GM12873 (cell line): ENCODE measurements at regions not wholly inside any gene's neighbourhood (a gene's known extent, or its start where the extent isn't known, plus 50 kb on each side); places are given as distances from the start of the nearest gene placed in this dataset.

ENCODE experiments used
- TF ChIP-seq, protein P1 (sequence below): IDR thresholded peaks from 2 replicates; pipeline ENCODE4 v1.5.1; 2012; ENCODE audit warnings: low read depth, mild to moderate bottlenecking, moderate library complexity, low read length, control low read depth; ENCODE audit not compliant: insufficient read depth; ENCODE audit errors: missing control alignments

DNA sequence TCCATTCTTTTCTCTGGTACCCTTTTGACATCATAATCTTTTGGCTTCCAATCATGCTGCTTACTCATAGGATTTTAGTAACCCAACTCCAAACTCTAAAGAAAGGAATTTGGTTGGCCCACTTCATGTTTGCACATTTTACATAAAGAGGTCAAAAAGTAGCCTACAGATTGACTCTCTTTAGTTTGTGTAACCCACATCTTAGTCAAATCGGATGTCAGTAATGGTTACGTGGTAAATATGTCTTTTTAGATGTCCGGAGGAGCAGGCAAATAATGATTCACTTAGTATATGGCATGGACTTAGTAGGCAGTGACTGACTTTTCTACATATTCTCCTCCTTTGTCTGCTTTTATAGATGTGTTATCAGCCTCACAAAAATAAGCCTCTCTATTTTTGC, 711.6 kb upstream of the FOXG1 start:
- TF ChIP-seq, protein P1, sequence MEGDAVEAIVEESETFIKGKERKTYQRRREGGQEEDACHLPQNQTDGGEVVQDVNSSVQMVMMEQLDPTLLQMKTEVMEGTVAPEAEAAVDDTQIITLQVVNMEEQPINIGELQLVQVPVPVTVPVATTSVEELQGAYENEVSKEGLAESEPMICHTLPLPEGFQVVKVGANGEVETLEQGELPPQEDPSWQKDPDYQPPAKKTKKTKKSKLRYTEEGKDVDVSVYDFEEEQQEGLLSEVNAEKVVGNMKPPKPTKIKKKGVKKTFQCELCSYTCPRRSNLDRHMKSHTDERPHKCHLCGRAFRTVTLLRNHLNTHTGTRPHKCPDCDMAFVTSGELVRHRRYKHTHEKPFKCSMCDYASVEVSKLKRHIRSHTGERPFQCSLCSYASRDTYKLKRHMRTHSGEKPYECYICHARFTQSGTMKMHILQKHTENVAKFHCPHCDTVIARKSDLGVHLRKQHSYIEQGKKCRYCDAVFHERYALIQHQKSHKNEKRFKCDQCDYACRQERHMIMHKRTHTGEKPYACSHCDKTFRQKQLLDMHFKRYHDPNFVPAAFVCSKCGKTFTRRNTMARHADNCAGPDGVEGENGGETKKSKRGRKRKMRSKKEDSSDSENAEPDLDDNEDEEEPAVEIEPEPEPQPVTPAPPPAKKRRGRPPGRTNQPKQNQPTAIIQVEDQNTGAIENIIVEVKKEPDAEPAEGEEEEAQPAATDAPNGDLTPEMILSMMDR, result no peak

DNA sequence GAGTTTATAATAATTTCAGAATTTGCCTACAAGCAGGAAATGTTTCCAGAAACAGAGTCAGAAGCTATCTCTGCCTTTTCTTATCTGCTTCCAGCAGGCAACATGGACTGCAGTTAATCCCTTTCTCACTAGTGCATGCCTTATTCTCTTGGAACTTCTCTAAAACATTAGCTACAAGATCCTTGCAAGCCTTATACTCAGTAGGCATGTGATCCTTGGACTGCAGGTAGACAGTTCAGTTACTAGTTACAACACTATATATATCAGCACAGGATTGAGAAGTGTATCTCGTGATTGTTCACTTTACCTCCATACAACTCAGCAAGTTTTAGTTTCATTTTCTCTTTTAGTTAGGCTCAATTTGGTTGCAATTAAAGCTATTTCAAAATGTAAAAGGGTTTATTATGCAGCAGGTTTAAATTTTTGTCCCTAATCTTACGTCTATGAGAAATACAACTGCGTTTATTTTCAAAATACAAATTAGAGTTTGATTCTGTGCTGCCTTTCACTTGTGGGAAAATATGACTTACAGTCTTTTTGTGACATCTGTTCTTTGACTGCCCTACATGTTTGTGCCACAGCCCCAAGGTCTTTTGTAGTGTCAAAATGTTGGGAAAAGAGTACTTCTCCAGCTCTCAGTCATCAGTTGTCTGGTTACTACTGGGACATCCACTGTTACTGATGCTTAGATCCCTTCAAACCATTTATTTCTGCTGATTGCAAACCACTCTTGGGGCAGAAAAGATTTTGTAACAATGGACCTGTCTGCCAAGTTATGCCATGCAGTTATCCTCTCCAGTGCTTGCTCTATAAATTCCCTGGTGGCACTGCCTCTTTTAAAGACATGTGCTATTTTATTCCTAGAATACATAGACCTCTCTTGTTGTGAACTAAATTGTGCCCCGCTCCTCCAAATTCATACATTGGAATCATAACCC, 709.0 kb upstream of the FOXG1 start:
- TF ChIP-seq, protein P1, result no peak

DNA sequence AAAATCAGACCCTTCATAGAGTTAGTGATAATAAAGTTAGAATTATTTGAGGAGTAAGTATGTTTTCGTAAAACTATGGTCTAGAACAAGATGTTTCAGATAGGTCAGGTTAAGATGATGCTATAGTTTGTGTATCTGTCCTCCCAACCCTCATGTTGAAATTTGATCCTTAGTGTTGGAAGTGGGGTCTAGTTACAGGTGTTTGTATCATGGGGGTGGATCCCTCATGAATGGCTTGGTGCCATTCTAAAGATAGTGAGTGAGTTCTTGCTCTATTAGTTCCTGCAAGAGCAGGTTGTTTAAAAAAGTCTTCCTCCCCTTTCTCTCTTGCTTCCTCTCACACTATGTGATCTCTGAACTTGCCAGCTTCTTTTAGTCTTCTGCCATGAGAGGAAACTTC, 707.3 kb upstream of the FOXG1 start:
- TF ChIP-seq, protein P1, result no peak

DNA sequence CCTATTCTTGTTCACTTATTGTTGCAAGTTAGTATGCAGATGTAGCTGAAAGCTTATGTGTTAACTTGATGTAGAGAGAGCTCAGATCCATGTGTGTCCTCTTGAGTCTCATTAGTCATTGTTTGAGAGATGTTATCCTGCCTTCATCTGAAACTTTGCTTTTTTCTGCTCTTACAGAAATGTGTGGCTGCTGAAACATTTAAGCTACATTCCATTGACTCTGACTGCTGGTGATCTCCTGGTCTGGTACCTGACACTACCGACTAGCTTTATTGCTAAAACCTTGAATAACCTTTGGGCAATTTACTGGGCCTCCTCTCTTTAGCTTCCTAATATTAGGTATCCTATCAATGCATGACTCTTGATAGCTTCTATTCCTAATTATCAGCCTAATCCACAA, 705.6 kb upstream of the FOXG1 start:
- TF ChIP-seq, protein P1, result no peak

DNA sequence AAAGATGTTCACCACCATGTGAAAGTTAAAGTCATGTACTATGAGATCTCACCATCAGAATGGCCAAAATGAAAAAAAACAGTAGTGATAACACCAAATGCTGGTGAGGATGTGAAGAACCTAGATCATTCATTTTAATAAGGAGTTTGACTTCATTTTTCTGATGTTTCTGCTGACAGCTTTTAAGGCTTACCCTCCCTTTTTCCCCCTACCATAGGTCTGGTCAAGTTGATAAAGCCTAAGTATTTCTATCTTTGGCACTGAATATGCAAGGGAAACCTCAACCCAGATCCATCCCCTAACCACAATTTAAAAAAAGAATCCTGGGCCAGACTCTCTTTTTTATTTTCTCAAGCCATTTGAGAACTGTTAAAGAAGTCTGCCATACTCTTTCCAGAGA, 689.6 kb upstream of the FOXG1 start:
- TF ChIP-seq, protein P1, result no peak

DNA sequence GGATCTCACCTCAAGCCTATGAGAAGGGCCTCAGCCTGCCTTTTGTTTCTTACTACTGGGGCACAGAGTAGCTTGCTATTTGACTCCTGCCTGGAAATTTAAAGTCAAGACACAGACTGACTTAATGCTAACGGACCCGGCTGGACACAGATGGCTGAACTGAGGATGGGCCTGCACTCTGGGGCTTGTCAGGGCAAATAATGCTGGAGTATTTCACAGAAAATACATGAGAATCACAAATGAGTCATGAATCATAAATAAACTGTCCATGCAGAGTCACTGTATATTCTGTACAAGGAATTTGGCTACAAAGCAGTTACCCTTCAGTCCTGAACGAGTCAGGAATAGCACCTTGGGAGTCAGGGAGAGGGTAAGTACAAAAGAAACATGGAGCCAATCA, 683.2 kb upstream of the FOXG1 start:
- TF ChIP-seq, protein P1, result no peak

DNA sequence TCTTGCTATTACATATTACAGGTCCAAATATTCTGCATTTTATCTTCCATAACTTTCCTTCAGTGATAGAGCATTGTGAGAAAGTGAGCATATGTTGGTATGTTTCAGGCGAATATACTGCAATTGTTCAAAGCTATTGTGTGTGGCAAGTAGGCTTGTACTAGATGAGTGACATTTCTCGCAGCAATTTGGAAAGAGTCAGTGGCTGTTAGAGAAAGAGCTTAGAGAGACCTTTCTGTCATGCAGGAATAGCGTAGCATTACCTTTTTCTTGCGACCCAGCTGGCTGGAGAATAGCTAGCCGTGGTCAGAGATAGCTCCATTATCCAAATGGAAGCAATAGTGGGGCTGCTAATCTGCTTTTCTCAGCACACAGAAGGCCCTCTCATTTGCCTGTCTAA, 678.5 kb upstream of the FOXG1 start:
- TF ChIP-seq, protein P1, result no peak
